ENCODE measurements at regions not wholly inside any gene's neighbourhood (a gene's known extent, or its start where the extent isn't known, plus 50 kb on each side); places are given as distances from the start of the nearest gene placed in this dataset.
"Not testable (repeated sequence)": the region's sequence is repeated elsewhere in the genome, so short reads cannot be mapped to it uniquely, and the experiment has no call there.

GRCh38 chr4:175335331-175335730, 417.2 kb downstream of the ADAM29 start:
- H3K4me3 Mint-ChIP-seq: no peak overlapping the region
- no peaks in the 10 kb centered on the region for H3K27me3 Mint-ChIP-seq (ENCODE audit: low read depth)
- H3K9me3 Mint-ChIP-seq: no peaks in the 10 kb centered on the region
- no peak for DNase-seq (ENCODE audit: low read depth, low spot score)
- H3K36me3 Mint-ChIP-seq (ENCODE audit: low read depth): no peaks in the 10 kb centered on the region
- no peaks in the 10 kb centered on the region for H3K4me1 Mint-ChIP-seq
- TF ChIP-seq, protein P1, sequence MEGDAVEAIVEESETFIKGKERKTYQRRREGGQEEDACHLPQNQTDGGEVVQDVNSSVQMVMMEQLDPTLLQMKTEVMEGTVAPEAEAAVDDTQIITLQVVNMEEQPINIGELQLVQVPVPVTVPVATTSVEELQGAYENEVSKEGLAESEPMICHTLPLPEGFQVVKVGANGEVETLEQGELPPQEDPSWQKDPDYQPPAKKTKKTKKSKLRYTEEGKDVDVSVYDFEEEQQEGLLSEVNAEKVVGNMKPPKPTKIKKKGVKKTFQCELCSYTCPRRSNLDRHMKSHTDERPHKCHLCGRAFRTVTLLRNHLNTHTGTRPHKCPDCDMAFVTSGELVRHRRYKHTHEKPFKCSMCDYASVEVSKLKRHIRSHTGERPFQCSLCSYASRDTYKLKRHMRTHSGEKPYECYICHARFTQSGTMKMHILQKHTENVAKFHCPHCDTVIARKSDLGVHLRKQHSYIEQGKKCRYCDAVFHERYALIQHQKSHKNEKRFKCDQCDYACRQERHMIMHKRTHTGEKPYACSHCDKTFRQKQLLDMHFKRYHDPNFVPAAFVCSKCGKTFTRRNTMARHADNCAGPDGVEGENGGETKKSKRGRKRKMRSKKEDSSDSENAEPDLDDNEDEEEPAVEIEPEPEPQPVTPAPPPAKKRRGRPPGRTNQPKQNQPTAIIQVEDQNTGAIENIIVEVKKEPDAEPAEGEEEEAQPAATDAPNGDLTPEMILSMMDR (conservative IDR thresholded peaks at IDR 0.05): no peak
- H3K27ac Mint-ChIP-seq (ENCODE audit: unreplicated experiment): no peak overlapping the region

DNA sequence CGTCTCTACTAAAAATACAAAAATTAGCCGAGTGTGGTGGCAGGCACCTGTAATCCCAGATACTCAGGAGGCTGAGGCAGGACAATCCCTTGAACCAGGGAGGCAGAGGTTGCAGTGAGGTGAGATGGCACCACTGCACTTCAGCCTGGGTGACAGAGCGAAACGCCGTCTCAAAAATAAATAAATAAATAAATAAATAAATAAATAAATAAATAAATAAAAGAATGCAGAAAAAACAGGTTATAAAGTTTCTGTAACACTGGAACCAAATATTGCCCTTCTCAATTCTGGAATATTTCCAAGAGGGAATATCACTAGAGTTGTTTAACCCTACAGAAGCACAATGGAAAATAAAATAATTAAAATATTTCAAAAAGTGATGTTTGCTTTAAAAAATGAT, 418.4 kb downstream of the ADAM29 start:
- H3K4me1 Mint-ChIP-seq; H3K27ac Mint-ChIP-seq (ENCODE audit: unreplicated experiment); H3K27me3 Mint-ChIP-seq (ENCODE audit: low read depth); H3K9me3 Mint-ChIP-seq; DNase-seq (ENCODE audit: low read depth, low spot score); H3K4me3 Mint-ChIP-seq; H3K36me3 Mint-ChIP-seq (ENCODE audit: low read depth): not testable (repeated sequence)

DNA sequence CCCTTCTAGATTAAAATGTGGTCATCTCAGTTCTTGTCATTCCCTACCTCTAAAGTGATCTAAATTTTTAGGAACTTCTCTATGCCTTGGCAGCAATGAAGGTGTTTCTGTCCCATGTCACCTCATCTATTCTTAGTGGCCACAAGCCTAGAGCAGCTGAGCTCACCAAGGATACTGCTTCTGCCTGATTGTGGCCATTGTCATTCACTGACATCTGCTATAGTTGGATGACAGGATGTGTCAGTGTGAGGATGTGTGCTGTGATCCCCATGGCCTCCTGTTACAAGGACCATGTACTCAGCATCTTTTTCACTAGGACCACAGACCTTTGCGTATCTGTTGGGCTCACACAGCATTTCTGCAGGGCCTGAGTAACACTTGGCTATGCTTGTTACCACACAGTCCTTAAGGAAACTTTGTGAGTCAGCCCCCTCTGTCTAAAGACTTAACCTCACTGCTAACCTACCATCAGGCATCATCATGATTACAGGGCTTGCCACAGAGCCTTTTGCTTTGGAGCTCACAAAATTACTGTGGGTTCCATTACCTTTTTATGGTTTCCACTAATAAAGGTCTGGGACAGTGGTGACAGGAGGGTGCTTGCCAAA, 421.0 kb downstream of the ADAM29 start:
- Mint-ChIP-seq H3K27ac (ENCODE audit: unreplicated experiment) (no peak overlapping the region), H3K36me3 (ENCODE audit: low read depth) (peaks cover 2% of the 10 kb centered on the region), H3K4me1 (no peaks in the 10 kb centered on the region), H3K27me3 (ENCODE audit: low read depth) (no peaks in the 10 kb centered on the region), H3K9me3 (peaks cover 4% of the 10 kb centered on the region), H3K4me3 (no peak overlapping the region)
- TF ChIP-seq, protein P1 (conservative IDR thresholded peaks at IDR 0.05): no peak
- no peak for DNase-seq (ENCODE audit: low read depth, low spot score)

- H3K27me3 Mint-ChIP-seq (ENCODE audit: low read depth): no peaks in the 10 kb centered on the region
- H3K27ac Mint-ChIP-seq (ENCODE audit: unreplicated experiment): no peak overlapping the region
- H3K4me1 Mint-ChIP-seq: no peaks in the 10 kb centered on the region
- TF ChIP-seq, protein P1 (conservative IDR thresholded peaks at IDR 0.05): no peak
- peaks cover 4% of the 10 kb centered on the region for H3K9me3 Mint-ChIP-seq
- DNase-seq (ENCODE audit: low read depth, low spot score): no peak
- no peak overlapping the region for H3K4me3 Mint-ChIP-seq
- peaks cover 2% of the 10 kb centered on the region for H3K36me3 Mint-ChIP-seq (ENCODE audit: low read depth)
These were observed 423.1 kb downstream of the ADAM29 start for GRCh38 chr4:175341203-175341755.

DNA sequence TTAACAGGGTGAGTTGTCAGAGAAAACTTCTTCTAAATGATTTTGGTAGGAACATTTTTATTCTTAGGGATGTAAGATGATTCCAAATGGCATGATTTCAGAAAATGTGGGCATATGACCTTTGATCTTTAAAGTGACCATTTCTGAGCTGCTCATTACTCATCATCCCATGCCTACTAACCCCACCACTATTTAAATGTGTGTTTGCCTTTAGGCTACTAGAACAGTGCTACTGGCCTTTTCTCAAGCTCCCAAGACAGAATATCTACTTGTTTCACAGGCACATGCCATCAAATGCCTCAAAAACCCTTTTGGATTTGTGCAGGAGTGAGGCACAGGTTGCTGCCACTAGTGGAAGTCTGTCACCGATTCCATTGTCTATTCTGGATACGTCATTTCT, 428.2 kb downstream of the ADAM29 start:
- no peaks in the 10 kb centered on the region for H3K4me1 Mint-ChIP-seq
- no peak for DNase-seq (ENCODE audit: low read depth, low spot score)
- no peaks in the 10 kb centered on the region for H3K27me3 Mint-ChIP-seq (ENCODE audit: low read depth)
- no peak overlapping the region for H3K27ac Mint-ChIP-seq (ENCODE audit: unreplicated experiment)
- H3K36me3 Mint-ChIP-seq (ENCODE audit: low read depth): peaks cover 2% of the 10 kb centered on the region
- H3K4me3 Mint-ChIP-seq: no peak overlapping the region
- TF ChIP-seq, protein P1 (conservative IDR thresholded peaks at IDR 0.05): no peak
- H3K9me3 Mint-ChIP-seq: peaks cover 4% of the 10 kb centered on the region

DNA sequence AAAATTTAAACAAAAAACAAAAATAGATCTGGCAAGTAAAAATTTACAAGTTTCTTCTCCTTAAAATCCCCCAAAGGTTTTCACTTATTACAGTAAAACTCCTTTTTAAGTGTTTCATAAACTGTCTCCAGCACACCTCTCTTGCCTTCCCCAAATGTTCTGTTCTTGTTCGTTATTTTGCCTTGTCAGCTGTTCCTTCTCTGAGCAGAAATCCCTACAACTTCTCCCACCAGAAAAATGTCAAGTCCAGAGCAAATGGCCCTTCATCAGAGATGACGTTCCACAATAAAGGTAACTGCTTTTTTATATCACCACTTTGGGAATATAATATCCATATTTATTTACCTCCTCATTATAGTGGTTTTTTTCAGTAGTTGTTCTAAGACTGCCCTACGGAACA, 432.1 kb downstream of the ADAM29 start:
- H3K4me3 Mint-ChIP-seq: no peak overlapping the region
- DNase-seq (ENCODE audit: low read depth, low spot score): no peak
- H3K27ac Mint-ChIP-seq (ENCODE audit: unreplicated experiment): no peak overlapping the region
- no peaks in the 10 kb centered on the region for H3K4me1 Mint-ChIP-seq
- no peaks in the 10 kb centered on the region for H3K36me3 Mint-ChIP-seq (ENCODE audit: low read depth)
- no peaks in the 10 kb centered on the region for H3K9me3 Mint-ChIP-seq
- no peaks in the 10 kb centered on the region for H3K27me3 Mint-ChIP-seq (ENCODE audit: low read depth)
- TF ChIP-seq, protein P1 (conservative IDR thresholded peaks at IDR 0.05): no peak

All from neural crest cell (in vitro differentiated cells).